IPS DF 6.9 (cell line): ENCODE measurements at regions not wholly inside any gene's neighbourhood (a gene's known extent, or its start where the extent isn't known, plus 50 kb on each side); places are given as distances from the start of the nearest gene placed in this dataset.
"Not testable (repeated sequence)": the region's sequence is repeated elsewhere in the genome, so short reads cannot be mapped to it uniquely, and the experiment has no call there.

Source experiments
- DNase-seq: peaks from one replicate; pipeline ENCODE4 v3.0.0-alpha.2; 2013; ENCODE audit warnings: low read depth, low spot score
- H3K27ac ChIP-seq: one replicate; pipeline ENCODE4 v1.5.1; 2013; ENCODE audit warnings: low read length, control low read depth
- H3K27me3 ChIP-seq: 2 replicates; pipeline ENCODE4 v1.6.1; 2013; ENCODE audit warnings: mild to moderate bottlenecking, low read length; ENCODE audit not compliant: control insufficient read depth, insufficient read depth
- H3K36me3 ChIP-seq: 2 replicates; pipeline ENCODE4 v1.6.1; 2013; ENCODE audit warnings: low read length; ENCODE audit not compliant: control insufficient read depth, insufficient read depth
- H3K4me1 ChIP-seq: 2 replicates; pipeline ENCODE4 v1.6.1; 2013; ENCODE audit warnings: low read length; ENCODE audit not compliant: control insufficient read depth, insufficient read depth
- H3K4me3 ChIP-seq: 2 replicates; pipeline ENCODE4 v1.5.1; 2013; ENCODE audit warnings: mild to moderate bottlenecking, low read length
- H3K9me3 ChIP-seq: 2 replicates; pipeline ENCODE4 v1.6.1; 2013; ENCODE audit warnings: low read length, inconsistent platforms; ENCODE audit not compliant: control insufficient read depth, insufficient read depth
- WGBS: extraction: QIAGEN DNeasy Blood & Tissue Kit; methylation state at CpG from one replicate; pipeline ENCODE4 v1.1.7; 2013; ENCODE audit warnings: mixed read lengths, missing lambda C conversion rate; ENCODE audit not compliant: insufficient read length, insufficient coverage; 5-methylcytosine and 5-hydroxymethylcytosine counted together

GRCh38 chr3:127077505-127078064 is 94.7 kb downstream of the PLXNA1 start:
- H3K4me3 ChIP-seq: no peak overlapping the region
- no peak for DNase-seq
- H3K9me3 ChIP-seq: no peaks in the 10 kb centered on the region
- no CpG with 5 or more reads among the region's 10 CpGs for WGBS
- H3K27me3 ChIP-seq: no peaks in the 10 kb centered on the region
- no peaks in the 10 kb centered on the region; the same call in 1 of the 2 replicates for H3K4me1 ChIP-seq
- no peaks in the 10 kb centered on the region for H3K36me3 ChIP-seq
- H3K27ac ChIP-seq: no peak overlapping the region

DNA sequence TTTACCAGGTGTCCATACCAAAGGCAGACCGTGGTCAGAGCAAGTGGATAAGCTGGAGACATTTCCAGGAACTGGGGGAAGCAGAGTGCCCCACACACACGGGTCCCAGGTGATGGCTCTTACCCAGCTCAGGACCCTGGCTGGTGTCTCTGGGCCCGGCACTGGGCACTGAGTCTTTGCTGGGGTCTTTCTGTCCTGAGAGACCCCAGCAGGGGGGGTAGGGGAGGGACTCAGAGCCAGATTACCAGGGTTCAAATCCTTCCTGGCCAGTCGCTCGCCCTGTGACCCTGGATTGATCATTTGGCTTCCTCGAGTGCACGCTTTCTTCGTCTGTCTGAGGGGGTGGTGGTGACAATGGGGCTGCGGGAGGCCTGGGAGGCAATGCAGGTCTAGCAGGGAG is 95.7 kb downstream of the PLXNA1 start:
- no CpG with 5 or more reads among the region's 9 CpGs for WGBS
- no peak overlapping the region for H3K27ac ChIP-seq
- H3K4me3 ChIP-seq: no peak overlapping the region
- no peaks in the 10 kb centered on the region for H3K27me3 ChIP-seq
- no peaks in the 10 kb centered on the region for H3K9me3 ChIP-seq
- no peaks in the 10 kb centered on the region for H3K36me3 ChIP-seq
- no peak for DNase-seq
- no peaks in the 10 kb centered on the region; the same call in 1 of the 2 replicates for H3K4me1 ChIP-seq

GRCh38 chr3:127079211-127079610 is 96.3 kb downstream of the PLXNA1 start:
- H3K4me3 ChIP-seq: no peak overlapping the region
- DNase-seq: no peak
- no peaks in the 10 kb centered on the region for H3K9me3 ChIP-seq
- no CpG with 5 or more reads among the region's 5 CpGs for WGBS
- no peak overlapping the region for H3K27ac ChIP-seq
- H3K4me1 ChIP-seq: no peaks in the 10 kb centered on the region; the same call in 1 of the 2 replicates
- no peaks in the 10 kb centered on the region for H3K36me3 ChIP-seq
- no peaks in the 10 kb centered on the region for H3K27me3 ChIP-seq

GRCh38 chr3:127081001-127081720 is 98.2 kb downstream of the PLXNA1 start:
- no peaks in the 10 kb centered on the region; the same call in 1 of the 2 replicates for H3K4me1 ChIP-seq
- DNase-seq: no peak
- no peak overlapping the region for H3K4me3 ChIP-seq
- no peaks in the 10 kb centered on the region for H3K36me3 ChIP-seq
- WGBS: no CpG with 5 or more reads among the region's 12 CpGs
- no peaks in the 10 kb centered on the region for H3K27me3 ChIP-seq
- no peak overlapping the region for H3K27ac ChIP-seq
- H3K9me3 ChIP-seq: no peaks in the 10 kb centered on the region

- WGBS: no CpG with 5 or more reads among the region's 7 CpGs
- no peaks in the 10 kb centered on the region for H3K9me3 ChIP-seq
- no peaks in the 10 kb centered on the region for H3K27me3 ChIP-seq
- no peaks in the 10 kb centered on the region for H3K36me3 ChIP-seq
- no peak overlapping the region for H3K27ac ChIP-seq
- no peak overlapping the region for H3K4me3 ChIP-seq
- no peaks in the 10 kb centered on the region; the same call in 1 of the 2 replicates for H3K4me1 ChIP-seq
- no peak for DNase-seq
These were observed 99.2 kb downstream of the PLXNA1 start for GRCh38 chr3:127082066-127082465.

DNA sequence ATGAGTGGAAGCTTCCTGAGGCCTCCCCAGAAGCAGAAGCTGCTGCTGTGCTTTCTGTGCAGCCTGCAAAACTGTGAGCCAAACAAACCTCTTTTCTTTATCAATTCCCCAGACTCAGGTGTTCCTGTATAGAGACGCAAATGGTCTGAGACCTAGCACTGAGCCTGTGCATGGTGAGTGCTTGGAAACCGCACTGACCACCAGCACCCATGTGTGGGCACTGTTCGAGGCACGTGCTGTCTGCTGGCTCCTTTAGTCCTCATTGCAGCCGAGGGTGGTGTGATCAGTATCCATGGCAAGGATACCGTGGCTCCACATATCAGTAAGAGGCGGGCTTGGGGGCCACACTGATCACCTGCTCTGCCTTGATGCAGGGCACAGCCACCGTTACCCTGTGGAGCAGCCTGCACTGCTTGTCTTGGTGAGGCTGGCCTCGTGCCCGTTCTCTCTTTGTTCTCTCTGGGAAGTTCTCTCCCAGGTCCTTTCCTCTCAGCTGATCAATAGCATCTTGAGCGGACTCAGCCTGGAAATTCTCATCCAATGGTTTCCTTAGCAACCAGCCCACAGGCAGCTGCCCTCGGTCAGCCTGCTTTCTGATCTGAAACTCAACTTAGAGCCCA is 101.0 kb downstream of the PLXNA1 start:
- H3K36me3 ChIP-seq: no peaks in the 10 kb centered on the region
- no peaks in the 10 kb centered on the region for H3K27me3 ChIP-seq
- no peaks in the 10 kb centered on the region for H3K9me3 ChIP-seq
- no peak overlapping the region for H3K27ac ChIP-seq
- no CpG with 5 or more reads among the region's 12 CpGs for WGBS
- no peak overlapping the region for H3K4me3 ChIP-seq
- no peaks in the 10 kb centered on the region; the same call in 1 of the 2 replicates for H3K4me1 ChIP-seq
- DNase-seq: no peak

- no CpG with 5 or more reads among the region's 10 CpGs for WGBS
- DNase-seq: no peak
These were observed 101.6 kb downstream of the PLXNA1 start for GRCh38 chr3:127084401-127084990.

GRCh38 chr3:127085576-127085975 is 102.7 kb downstream of the PLXNA1 start:
- Histone ChIP-seq H3K4me3 (no peak overlapping the region), H3K9me3 (no peaks in the 10 kb centered on the region), H3K36me3 (no peaks in the 10 kb centered on the region), H3K27me3 (no peaks in the 10 kb centered on the region), H3K4me1 (no peaks in the 10 kb centered on the region; the same call in 1 of the 2 replicates), H3K27ac (no peak overlapping the region)
- no CpG with 5 or more reads among the region's 13 CpGs for WGBS
- DNase-seq: no peak

More at GRCh38 chr3:127084401-127084990, 101.6 kb downstream of the PLXNA1 start:
- Histone ChIP-seq H3K27me3 (no peaks in the 10 kb centered on the region), H3K9me3 (no peaks in the 10 kb centered on the region), H3K4me1 (no peaks in the 10 kb centered on the region; the same call in 1 of the 2 replicates), H3K27ac (no peak overlapping the region), H3K36me3 (no peaks in the 10 kb centered on the region), H3K4me3 (no peak overlapping the region)

DNA sequence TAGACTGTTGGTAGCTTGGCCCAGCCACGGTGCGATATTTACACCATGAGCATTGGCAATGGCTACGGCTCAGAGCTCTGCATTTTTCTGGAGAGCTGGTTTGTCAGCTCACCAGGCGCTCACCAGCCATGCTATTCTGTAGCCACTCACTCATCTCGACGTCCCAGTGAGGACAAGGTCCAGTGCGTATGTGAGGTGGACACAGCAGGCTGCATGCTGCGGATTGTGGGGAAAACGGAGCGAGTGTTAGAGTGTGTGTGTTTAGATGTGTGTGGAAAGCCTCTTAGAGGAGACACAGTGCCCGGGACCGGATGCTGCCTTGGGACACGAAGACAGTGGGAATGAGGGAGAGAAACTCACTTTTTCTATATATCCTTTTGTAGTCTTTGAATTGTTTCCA is 103.7 kb downstream of the PLXNA1 start:
- not testable (repeated sequence) for H3K27me3 ChIP-seq, H3K36me3 ChIP-seq, DNase-seq, H3K27ac ChIP-seq, H3K4me1 ChIP-seq, H3K9me3 ChIP-seq, H3K4me3 ChIP-seq
- WGBS: no CpG with 5 or more reads among the region's 13 CpGs

GRCh38 chr3:127087441-127087840 is 104.5 kb downstream of the PLXNA1 start:
- no peaks in the 10 kb centered on the region; the same call in 1 of the 2 replicates for H3K4me1 ChIP-seq
- H3K27ac ChIP-seq: no peak overlapping the region
- no peaks in the 10 kb centered on the region for H3K27me3 ChIP-seq
- H3K36me3 ChIP-seq: no peaks in the 10 kb centered on the region
- H3K4me3 ChIP-seq: no peak overlapping the region
- no peaks in the 10 kb centered on the region for H3K9me3 ChIP-seq
- no CpG with 5 or more reads among the region's 9 CpGs for WGBS
- DNase-seq: no peak
